MM.1S (cell line): ENCODE measurements at regions not wholly inside any gene's neighbourhood (a gene's known extent, or its start where the extent isn't known, plus 50 kb on each side); places are given as distances from the start of the nearest gene placed in this dataset.

Experiments
- DNase-seq: peaks from one replicate; pipeline ENCODE4 v3.0.0-alpha.2; 2015
- H2AFZ ChIP-seq: fragments of 300-600 bp; sonication (generic); 2 replicates; pipeline ENCODE4 v1.6.0; 2016; ENCODE audit warnings: antibody characterized with exemption, low read length
- H3F3A ChIP-seq: fragments of 300-600 bp; sonication (generic); 2 replicates; pipeline ENCODE4 v1.6.1; 2016; ENCODE audit warnings: mild to moderate bottlenecking, antibody characterized with exemption, low read length, moderate library complexity, mixed read lengths; ENCODE audit not compliant: insufficient read depth
- H3K27ac ChIP-seq: fragments of 300-600 bp; sonication (generic); 2 replicates; pipeline ENCODE4 v1.5.1; 2016; ENCODE audit warnings: mild to moderate bottlenecking, low read length
- H3K27me3 ChIP-seq: fragments of 300-600 bp; sonication (generic); replicated peaks from 2 replicates; pipeline ENCODE4 v1.6.0; 2016; ENCODE audit warnings: low read length; ENCODE audit not compliant: insufficient read depth
- H3K36me3 ChIP-seq: fragments of 300-600 bp; sonication (generic); replicated peaks from 2 replicates; pipeline ENCODE4 v1.6.1; 2016; ENCODE audit warnings: mild to moderate bottlenecking, low read length, mixed read lengths; ENCODE audit not compliant: insufficient read depth
- H3K4me1 ChIP-seq: fragments of 300-600 bp; sonication (generic); 2 replicates; pipeline ENCODE4 v1.6.1; 2016; ENCODE audit warnings: low read length, mixed read lengths
- H3K4me2 ChIP-seq: fragments of 300-600 bp; sonication (generic); 2 replicates; pipeline ENCODE4 v1.6.0; 2016; ENCODE audit warnings: low read depth, low read length
- H3K4me3 ChIP-seq: fragments of 300-600 bp; sonication (generic); 2 replicates; pipeline ENCODE4 v1.5.1; 2016; ENCODE audit warnings: low read length, mixed read lengths
- H3K79me2 ChIP-seq: fragments of 300-600 bp; sonication (generic); 2 replicates; pipeline ENCODE4 v1.6.1; 2016; ENCODE audit warnings: mixed run types, low read length, mixed read lengths
- H3K9ac ChIP-seq: fragments of 300-600 bp; sonication (generic); 2 replicates; pipeline ENCODE4 v1.6.1; 2016; ENCODE audit warnings: low read length, mixed read lengths
- H3K9me2 ChIP-seq: fragments of 300-600 bp; sonication (generic); replicated peaks from 2 replicates; pipeline ENCODE4 v1.6.1; 2016; ENCODE audit warnings: mild to moderate bottlenecking, low read length, mixed read lengths; ENCODE audit not compliant: insufficient read depth
- H3K9me3 ChIP-seq: fragments of 300-600 bp; sonication (generic); replicated peaks from 2 replicates; pipeline ENCODE4 v1.6.1; 2016; ENCODE audit warnings: mild to moderate bottlenecking, low read length, mixed read lengths; ENCODE audit not compliant: insufficient read depth
- H4K20me1 ChIP-seq: fragments of 300-600 bp; sonication (generic); 2 replicates; pipeline ENCODE4 v1.6.1; 2016; ENCODE audit warnings: mild to moderate bottlenecking, low read length, moderate library complexity, mixed read lengths; ENCODE audit not compliant: insufficient read depth
- CTCF ChIP-seq: fragments of 300-600 bp; sonication (generic); IDR thresholded peaks from 2 replicates; pipeline ENCODE4 v1.5.1; 2016; ENCODE audit warnings: antibody characterized with exemption, low read length, mixed read lengths
- EZH2 ChIP-seq: fragments of 300-600 bp; sonication (generic); optimal IDR thresholded peaks from 2 replicates; pipeline ENCODE3; 2017; ENCODE audit warnings: low read depth, mild to moderate bottlenecking, antibody characterized with exemption, low read length, mixed read lengths
- EZH2phosphoT487 ChIP-seq: fragments of 300-600 bp; sonication (generic); IDR thresholded peaks from 2 replicates; pipeline ENCODE4 v1.6.1; 2018; ENCODE audit warnings: antibody characterized with exemption, low read length

DNA sequence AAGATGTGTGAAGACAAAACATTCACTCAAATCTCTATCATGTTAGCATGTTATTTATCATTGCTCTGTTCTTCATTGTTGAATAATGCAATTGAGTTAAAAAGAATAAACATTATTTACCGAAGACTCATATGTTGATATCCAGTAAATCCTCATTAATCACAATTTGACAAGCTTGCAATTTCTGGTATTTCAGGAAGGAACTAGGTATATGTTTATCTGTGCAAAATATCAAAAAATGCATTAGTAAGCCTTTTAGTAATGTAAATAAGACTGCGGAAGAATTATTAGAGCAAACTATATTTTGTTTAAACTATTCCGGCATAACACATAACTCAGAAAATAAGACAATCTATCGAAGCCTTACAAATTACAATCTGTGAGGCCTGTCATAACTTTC is 222.7 kb upstream of the NOVA1 start:
- TF ChIP-seq CTCF: no peak
- no peak for TF ChIP-seq EZH2
- no peak for TF ChIP-seq EZH2phosphoT487
- DNase-seq: no peak
- Histone ChIP-seq H3K4me3 (no peak overlapping the region), H3K27me3 (no peaks in the 10 kb centered on the region), H3F3A (no peaks in the 10 kb centered on the region), H2AFZ (no peak overlapping the region), H3K36me3 (no peaks in the 10 kb centered on the region), H3K9me3 (no peaks in the 10 kb centered on the region), H3K79me2 (no peaks in the 10 kb centered on the region), H3K9me2 (no peaks in the 10 kb centered on the region), H3K4me1 (no peaks in the 10 kb centered on the region), H3K27ac (no peak overlapping the region), H3K4me2 (no peak overlapping the region), H3K9ac (no peak overlapping the region), H4K20me1 (no peaks in the 10 kb centered on the region)

DNA sequence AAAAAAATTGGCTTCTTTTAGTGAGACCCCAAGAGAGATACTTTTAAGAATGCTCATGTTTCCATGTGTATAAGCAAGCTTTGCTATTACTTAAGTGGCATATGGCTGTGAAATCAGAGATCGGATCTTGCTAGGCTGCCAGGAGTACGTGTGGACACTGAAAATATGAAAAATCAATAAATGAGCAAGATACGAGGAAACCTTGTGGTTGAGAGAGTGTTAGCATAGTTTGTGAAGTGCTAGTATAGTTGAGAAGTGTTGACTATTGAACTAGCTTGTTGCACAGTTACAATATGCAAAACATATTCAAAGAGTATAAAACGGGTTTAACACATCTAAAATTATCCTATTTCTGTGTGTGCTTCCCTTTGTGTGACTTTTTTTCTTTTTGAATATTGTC is 230.9 kb upstream of the NOVA1 start:
- H3K79me2 ChIP-seq: no peaks in the 10 kb centered on the region
- TF ChIP-seq EZH2 (no peak), CTCF (no peak), EZH2phosphoT487 (no peak)
- no peaks in the 10 kb centered on the region for H3K9me2 ChIP-seq
- H3K9me3 ChIP-seq: no peaks in the 10 kb centered on the region
- no peaks in the 10 kb centered on the region for H3K27me3 ChIP-seq
- H4K20me1 ChIP-seq: no peaks in the 10 kb centered on the region
- H3F3A ChIP-seq: no peaks in the 10 kb centered on the region
- H3K9ac ChIP-seq: no peak overlapping the region
- no peak overlapping the region for H2AFZ ChIP-seq
- H3K4me3 ChIP-seq: no peak overlapping the region
- H3K27ac ChIP-seq: no peak overlapping the region
- no peak overlapping the region for H3K4me2 ChIP-seq
- no peaks in the 10 kb centered on the region for H3K36me3 ChIP-seq
- no peaks in the 10 kb centered on the region for H3K4me1 ChIP-seq
- DNase-seq: no peak

- H3K9ac ChIP-seq: no peak overlapping the region
- no peak overlapping the region for H2AFZ ChIP-seq
- no peaks in the 10 kb centered on the region for H3K27me3 ChIP-seq
- H3K9me2 ChIP-seq: no peaks in the 10 kb centered on the region
- no peaks in the 10 kb centered on the region for H3K4me1 ChIP-seq
- H3K4me3 ChIP-seq: no peak overlapping the region
- no peaks in the 10 kb centered on the region for H3K79me2 ChIP-seq
- H3F3A ChIP-seq: no peaks in the 10 kb centered on the region
- H3K4me2 ChIP-seq: no peak overlapping the region
- TF ChIP-seq EZH2phosphoT487: no peak
- no peak for TF ChIP-seq EZH2
- TF ChIP-seq CTCF: no peak
- H3K36me3 ChIP-seq: no peaks in the 10 kb centered on the region
- H3K27ac ChIP-seq: no peak overlapping the region
- no peaks in the 10 kb centered on the region for H4K20me1 ChIP-seq
- no peaks in the 10 kb centered on the region for H3K9me3 ChIP-seq
- no peak for DNase-seq
Measured at GRCh38 chr14:26833621-26834176, 235.9 kb upstream of the NOVA1 start.
